Mesothelial cell of epicardium (in vitro differentiated cells): ENCODE measurements at regions not wholly inside any gene's neighbourhood (a gene's known extent, or its start where the extent isn't known, plus 50 kb on each side); places are given as distances from the start of the nearest gene placed in this dataset.

Source experiments
- DNase-seq, 2 experiments: peaks; one replicate each; pipeline ENCODE4 v3.0.0; 2021; ENCODE audit warnings: low spot score in 2 of 2; ENCODE audit not compliant: unreplicated experiment in 2 of 2
- H3K27ac Mint-ChIP-seq: 2 replicates; pipeline ENCODE4 v1.8.0; 2021; ENCODE audit warnings: mixed read lengths
- H3K27me3 Mint-ChIP-seq: 2 replicates; pipeline ENCODE4 v1.8.0; 2021; ENCODE audit warnings: low read depth, mixed read lengths
- H3K36me3 Mint-ChIP-seq: 2 replicates; pipeline ENCODE4 v1.8.0; 2021; ENCODE audit warnings: mixed read lengths
- H3K4me1 Mint-ChIP-seq: 2 replicates; pipeline ENCODE4 v1.8.0; 2021; ENCODE audit warnings: mixed read lengths
- H3K4me3 Mint-ChIP-seq: 2 replicates; pipeline ENCODE4 v1.8.0; 2021; ENCODE audit warnings: mild to moderate bottlenecking, moderate library complexity, mixed read lengths
- H3K9me3 Mint-ChIP-seq: 2 replicates; pipeline ENCODE4 v1.8.0; 2021; ENCODE audit warnings: mixed read lengths
- CTCF ChIP-seq: fragments of 200-600 bp; sonication (generic); IDR thresholded peaks from one replicate; pipeline ENCODE4 v1.5.0; 2021; ENCODE audit warnings: antibody characterized with exemption; ENCODE audit not compliant: unreplicated experiment

GRCh38 chr15:93213281-93213680 lies 124.3 kb upstream of the RGMA start:
- no peak for TF ChIP-seq CTCF
- H3K4me1 Mint-ChIP-seq = peaks cover 4% of the 10 kb centered on the region
- H3K9me3 Mint-ChIP-seq = peaks cover 9% of the 10 kb centered on the region
- DNase-seq = no peak
- H3K27me3 Mint-ChIP-seq = peaks cover 5% of the 10 kb centered on the region
- H3K36me3 Mint-ChIP-seq = no peaks in the 10 kb centered on the region
- H3K27ac Mint-ChIP-seq = no peak overlapping the region
- no peak overlapping the region for H3K4me3 Mint-ChIP-seq

- no peak for DNase-seq
- H3K27me3 Mint-ChIP-seq = peaks cover 5% of the 10 kb centered on the region
- no peak overlapping the region for H3K27ac Mint-ChIP-seq
- H3K4me1 Mint-ChIP-seq = peaks cover 4% of the 10 kb centered on the region
- no peak overlapping the region for H3K4me3 Mint-ChIP-seq
- peaks cover 9% of the 10 kb centered on the region for H3K9me3 Mint-ChIP-seq
- no peak for TF ChIP-seq CTCF
- H3K36me3 Mint-ChIP-seq = no peaks in the 10 kb centered on the region
Measured at GRCh38 chr15:93212578-93212977, 123.6 kb upstream of the RGMA start.

GRCh38 chr15:93210995-93211394 lies 122.0 kb upstream of the RGMA start:
- Mint-ChIP-seq H3K9me3 (peaks cover 9% of the 10 kb centered on the region), H3K4me3 (no peak overlapping the region), H3K27me3 (peaks cover under 1% of the 10 kb centered on the region), H3K4me1 (peaks cover 4% of the 10 kb centered on the region), H3K27ac (no peak overlapping the region), H3K36me3 (no peaks in the 10 kb centered on the region)
- no peak for DNase-seq
- no peak for TF ChIP-seq CTCF

GRCh38 chr15:93209690-93210445 lies 120.9 kb upstream of the RGMA start:
- Mint-ChIP-seq H3K4me3 (no peak overlapping the region), H3K27ac (no peak overlapping the region), H3K9me3 (peaks cover 12% of the 10 kb centered on the region), H3K36me3 (no peaks in the 10 kb centered on the region), H3K4me1 (peaks cover 4% of the 10 kb centered on the region), H3K27me3 (no peaks in the 10 kb centered on the region)
- DNase-seq = no peak
- TF ChIP-seq CTCF = no peak

GRCh38 chr15:93206893-93207292 lies 117.9 kb upstream of the RGMA start:
- Mint-ChIP-seq H3K4me3 (no peak overlapping the region), H3K9me3 (peaks cover 11% of the 10 kb centered on the region), H3K36me3 (no peaks in the 10 kb centered on the region), H3K27ac (no peak overlapping the region), H3K4me1 (peaks cover 4% of the 10 kb centered on the region), H3K27me3 (no peaks in the 10 kb centered on the region)
- no peak for TF ChIP-seq CTCF
- DNase-seq = no peak
